Activated gamma-delta T cell treated with Interleukin-2 at 50 U/mL for 16 hours (primary cell): ENCODE measurements at regions not wholly inside any gene's neighbourhood (a gene's known extent, or its start where the extent isn't known, plus 50 kb on each side); places are given as distances from the start of the nearest gene placed in this dataset.

Source experiments
- DNase-seq: peaks from one replicate; pipeline ENCODE4 v3.0.0-alpha.2; 2020

DNA sequence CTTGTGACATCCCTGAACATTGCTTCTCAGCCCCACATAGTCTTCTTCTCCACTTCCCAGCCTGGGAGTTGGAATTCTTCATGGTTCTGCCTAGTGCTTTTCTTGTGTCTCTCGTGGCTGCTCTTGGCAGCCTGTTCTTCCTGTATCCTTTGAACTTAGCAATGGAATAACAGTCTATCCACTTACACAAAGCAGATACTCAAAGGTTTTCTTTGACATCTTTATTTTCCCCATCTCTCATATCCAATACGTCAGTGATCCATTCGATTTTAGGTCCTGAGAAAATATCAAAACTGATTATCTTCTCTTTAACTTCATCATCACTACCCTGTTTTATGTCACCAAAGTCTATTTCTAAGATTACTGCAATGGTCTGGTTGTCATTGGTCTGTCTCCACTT lies 1091.2 kb upstream of the PIK3C3 start:
- no peak for DNase-seq

DNA sequence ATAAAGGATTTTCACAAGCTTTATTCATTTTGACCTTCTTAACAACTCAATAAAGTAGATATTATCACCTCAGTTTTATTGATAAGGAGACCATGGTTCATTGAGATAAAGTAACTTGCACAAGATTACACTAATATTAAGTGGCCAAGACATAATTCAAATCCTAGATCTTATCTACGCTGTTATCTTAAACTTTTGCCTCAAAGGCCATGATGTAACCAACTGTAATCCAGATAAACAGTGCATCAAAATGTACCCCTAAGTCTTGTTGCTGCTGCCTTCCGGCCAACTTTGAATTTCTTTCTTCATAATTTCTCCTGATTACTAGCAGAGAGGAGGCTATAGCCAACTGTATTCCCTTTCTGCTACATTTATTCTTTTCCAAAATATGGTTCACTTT lies 1094.8 kb upstream of the PIK3C3 start:
- DNase-seq, result no peak

GRCh38 chr18:40855661-40856060 lies 1099.4 kb upstream of the PIK3C3 start:
- DNase-seq, result no peak

- DNase-seq, result no peak
These were observed 1102.6 kb upstream of the PIK3C3 start for GRCh38 chr18:40852406-40852805.

- DNase-seq, result no peak
These were observed 1104.0 kb upstream of the PIK3C3 start for GRCh38 chr18:40851014-40851429.

GRCh38 chr18:40849886-40850285 lies 1105.1 kb upstream of the PIK3C3 start:
- no peak for DNase-seq

- DNase-seq, result no peak
These were observed 1113.6 kb upstream of the PIK3C3 start for GRCh38 chr18:40841467-40841866.

DNA sequence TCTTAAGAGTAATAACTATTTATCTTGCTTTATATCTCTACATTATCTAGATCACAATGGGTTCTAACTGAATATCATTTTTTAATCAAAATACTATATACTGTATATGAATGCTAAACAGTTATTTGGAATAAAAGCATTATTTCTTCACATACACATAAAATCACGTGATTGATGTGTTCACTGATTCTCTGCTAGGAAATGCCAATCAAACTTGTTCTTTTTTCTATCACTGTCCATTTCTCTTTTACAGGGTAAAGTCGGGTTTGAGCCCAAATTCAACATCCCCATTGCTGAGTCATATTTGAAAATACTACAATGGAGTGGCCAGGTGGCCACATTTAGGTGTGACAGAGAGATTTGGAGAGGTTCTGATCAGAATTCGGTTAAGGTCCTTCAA lies 1114.0 kb upstream of the PIK3C3 start:
- DNase-seq, result no peak

- no peak for DNase-seq
These were observed 1122.7 kb upstream of the PIK3C3 start for GRCh38 chr18:40832362-40832761.

DNA sequence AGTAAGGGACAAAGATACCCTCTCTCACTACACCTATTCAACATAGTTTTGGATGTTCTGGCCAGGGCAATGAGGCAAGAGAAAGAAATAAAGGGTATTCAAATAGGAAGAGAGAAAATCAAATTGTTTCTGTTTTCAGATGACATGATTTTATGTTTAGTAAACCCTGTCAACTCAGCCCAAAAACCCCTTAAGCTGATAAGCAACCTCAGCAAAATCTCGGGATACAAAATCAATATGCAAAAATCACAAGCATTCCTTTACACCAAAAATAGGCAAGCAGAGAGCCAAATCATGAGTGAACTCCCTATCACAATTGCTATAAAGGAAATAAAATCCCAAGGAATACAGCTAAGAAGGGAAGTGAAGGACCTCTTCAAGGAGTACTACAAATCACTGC lies 1130.7 kb upstream of the PIK3C3 start:
- no peak for DNase-seq

- no peak for DNase-seq
These were observed 1133.3 kb upstream of the PIK3C3 start for GRCh38 chr18:40821596-40822243.

DNA sequence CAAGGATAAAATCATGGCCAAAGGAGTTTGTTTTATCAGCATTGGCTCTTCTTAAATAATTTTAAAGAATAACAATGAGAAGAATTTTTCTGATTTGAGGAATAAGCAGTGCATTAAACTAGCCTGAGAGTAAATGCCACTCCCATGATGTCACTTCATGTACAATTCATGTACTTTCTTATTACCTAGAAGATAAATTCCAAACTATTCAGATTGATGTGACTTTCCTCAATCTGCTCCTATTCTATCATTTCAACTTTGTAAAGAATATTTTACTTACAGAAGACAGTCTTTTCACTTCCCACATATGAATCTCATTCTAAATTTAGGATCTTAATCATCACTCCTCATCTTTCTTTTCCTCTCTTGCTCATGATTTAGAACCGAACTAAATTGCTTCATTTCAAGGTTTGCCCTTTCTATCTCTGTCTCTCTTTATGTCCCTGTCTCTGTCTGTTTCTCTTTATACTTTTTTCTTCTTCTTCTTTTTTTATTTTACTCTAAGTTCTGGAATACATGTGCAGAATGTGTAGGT lies 1142.0 kb upstream of the PIK3C3 start:
- DNase-seq, result no peak

DNA sequence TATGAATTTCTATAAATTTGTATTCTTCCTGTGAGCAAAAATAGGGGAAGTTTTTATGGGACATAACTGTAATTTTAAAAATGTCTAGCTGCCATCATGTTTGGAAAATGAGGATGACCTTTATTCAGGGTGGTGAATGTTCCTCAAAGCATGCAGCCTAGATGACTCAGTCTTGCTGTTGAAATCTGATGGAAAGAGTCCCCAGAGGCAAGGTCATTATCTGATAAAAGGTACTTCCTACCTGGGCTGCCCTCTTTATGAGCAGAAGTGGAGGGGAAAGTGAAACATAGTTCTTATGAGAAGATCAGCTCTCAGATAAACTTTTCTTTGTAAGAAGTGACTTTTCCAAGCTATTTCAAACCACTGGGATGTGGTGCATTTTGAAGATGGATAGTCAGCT lies 1144.7 kb upstream of the PIK3C3 start:
- DNase-seq, result no peak

- no peak for DNase-seq
These were observed 1165.7 kb upstream of the PIK3C3 start for GRCh38 chr18:40789286-40789685.

DNA sequence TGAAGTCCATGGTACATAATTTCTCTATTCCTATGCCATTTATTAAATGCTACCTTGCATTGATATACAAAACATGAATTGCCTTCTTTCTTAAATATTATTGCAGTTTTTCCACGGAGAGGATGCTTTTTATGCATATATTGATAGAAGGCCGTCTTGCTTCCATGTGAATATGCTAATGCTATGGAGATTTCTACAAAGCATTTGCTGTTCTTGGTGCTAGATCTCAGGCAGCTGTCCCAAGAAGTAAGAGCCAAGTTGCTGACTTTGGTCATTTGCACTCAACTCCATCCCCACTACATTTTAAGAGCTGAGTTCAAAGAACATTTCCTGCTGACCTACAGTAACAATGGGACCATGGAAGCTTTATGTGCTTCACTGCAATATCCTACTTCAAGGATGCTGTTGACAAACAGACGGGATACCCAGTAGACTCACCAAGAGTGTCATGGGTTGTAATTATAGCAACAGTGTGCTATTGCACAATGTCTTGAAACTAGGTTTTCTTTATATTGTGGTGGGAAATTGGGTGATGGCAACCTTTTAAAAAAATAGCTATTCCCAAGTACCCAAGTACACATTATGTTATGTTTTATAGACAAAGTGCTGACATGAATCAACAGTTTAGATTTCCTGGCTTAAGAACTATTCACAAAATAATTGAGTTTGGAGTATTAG lies 1172.4 kb upstream of the PIK3C3 start:
- DNase-seq, result no peak

GRCh38 chr18:40769786-40770185 lies 1185.2 kb upstream of the PIK3C3 start:
- DNase-seq, result no peak

- DNase-seq, result no peak
These were observed 1194.8 kb upstream of the PIK3C3 start for GRCh38 chr18:40760251-40760650.

DNA sequence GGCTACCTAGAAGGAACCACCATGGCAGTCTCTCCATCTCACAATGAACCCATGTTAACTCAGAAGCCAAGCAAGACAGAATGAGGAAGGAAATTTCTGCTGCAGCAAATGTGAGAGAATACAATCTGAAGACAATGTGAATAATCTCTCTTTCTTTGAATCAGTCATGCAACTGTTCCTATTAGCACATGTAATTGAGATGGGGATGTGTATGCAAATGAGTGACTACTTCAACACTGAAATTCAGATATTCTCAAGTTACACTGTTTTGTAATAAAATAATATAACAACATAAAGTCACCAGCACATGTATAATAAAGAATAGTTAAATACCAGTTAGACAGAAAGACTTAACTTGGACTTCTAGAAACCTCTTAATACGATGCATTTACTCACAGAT lies 1200.6 kb upstream of the PIK3C3 start:
- no peak for DNase-seq

DNA sequence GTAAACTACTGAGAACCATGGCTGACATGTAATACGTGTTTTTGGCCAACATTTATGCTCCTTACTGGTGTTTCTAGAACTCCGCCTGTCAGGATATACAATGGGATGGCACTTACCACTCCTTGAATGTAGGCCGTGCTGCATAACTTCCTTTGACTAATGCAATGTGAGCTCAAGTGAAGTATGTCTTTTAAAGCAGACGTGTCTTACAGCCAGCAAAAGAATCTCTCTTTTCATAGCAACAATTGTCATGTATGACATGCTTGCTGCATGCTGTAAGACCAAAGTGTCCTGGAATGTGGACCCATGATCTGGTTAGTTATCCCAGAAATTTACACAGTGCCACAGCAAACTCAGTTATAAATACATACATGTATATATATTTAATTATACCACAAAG lies 1202.7 kb upstream of the PIK3C3 start:
- no peak for DNase-seq

DNA sequence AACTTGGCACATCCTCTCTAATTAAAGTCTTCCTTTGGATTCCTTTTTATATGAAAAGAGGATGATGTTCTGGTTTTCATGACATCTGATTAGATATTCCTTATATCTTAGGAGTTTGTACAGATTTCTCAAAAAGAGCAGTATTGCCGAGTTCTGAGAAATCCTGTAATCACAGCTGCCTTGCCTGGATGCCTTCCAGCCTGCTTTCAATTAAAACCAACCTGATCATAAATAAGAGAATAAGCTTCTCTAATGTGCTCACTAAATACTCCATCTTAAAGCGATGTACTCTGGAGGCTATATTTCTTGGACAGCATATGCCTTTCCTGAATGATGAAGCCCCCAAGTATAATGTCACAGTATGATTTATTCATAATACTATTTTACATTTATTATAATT lies 1203.8 kb upstream of the PIK3C3 start:
- DNase-seq, result no peak

- no peak for DNase-seq
These were observed 1216.0 kb upstream of the PIK3C3 start for GRCh38 chr18:40739029-40739428.

DNA sequence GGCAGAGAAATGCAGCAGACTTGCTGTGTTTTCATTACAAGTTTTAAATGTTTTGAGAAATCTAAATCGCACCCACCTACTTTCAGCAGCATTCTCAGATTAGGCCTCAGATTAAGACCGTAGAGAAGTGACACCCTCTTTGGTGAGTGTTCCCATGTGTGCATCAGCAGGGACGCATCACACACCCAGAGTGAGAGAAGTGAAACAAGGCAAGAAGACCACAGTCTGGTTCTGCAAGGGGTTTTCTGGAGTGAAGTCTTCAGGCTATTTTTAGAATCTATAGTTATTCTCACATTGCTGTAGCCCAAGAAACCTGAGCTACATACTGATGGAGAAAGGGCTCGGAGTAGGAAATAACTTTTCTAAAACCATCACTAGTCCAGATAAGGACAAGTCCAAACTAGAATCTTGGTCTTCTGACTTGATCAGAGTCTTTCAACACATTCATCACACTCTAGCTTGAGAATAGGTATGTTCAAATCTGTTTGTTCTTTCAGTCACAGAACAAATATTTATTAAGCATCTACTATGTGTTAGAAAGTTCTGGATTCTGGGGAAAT lies 1216.6 kb upstream of the PIK3C3 start:
- no peak for DNase-seq

DNA sequence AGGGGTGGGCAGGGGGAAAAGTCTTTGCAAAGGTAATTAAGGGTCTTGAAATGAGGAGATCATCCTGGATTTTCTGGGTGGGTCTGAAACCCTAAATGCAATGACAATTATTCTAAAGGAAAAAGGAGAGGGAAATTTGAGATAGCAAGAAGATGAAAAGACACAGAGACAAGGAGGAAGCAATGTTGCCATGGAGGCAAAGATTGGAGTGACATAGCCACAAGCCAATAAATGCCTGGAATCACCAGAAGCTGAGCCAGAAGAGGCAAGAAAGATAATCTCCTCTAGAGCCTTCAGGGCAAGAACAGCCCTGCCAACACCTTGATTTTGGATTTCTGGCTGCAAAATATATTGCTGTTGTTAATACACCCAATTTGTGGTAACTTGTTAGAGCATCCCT lies 1246.3 kb upstream of the PIK3C3 start:
- DNase-seq, result no peak

DNA sequence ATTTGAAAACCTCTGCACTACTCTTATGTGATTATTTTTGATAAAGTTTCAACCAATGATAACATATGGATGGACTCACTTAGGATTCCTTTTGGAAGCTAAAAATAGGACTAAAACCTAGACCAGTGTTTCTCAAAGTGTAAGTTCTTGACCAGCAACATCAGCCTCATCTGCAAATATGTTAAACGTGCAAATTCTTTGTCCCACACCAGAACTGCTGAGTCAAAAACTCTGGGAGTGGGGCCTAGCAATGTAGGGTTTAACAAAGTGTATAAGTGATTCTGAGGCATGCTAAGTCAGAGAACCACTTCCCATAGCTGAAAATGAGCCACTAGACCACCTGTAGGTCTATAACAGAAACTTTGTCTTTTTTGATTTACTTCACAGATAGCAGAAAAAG lies 1247.2 kb upstream of the PIK3C3 start:
- DNase-seq, result no peak
